ENCODE measurements at regions not wholly inside any gene's neighbourhood (a gene's known extent, or its start where the extent isn't known, plus 50 kb on each side); places are given as distances from the start of the nearest gene placed in this dataset.

DNA sequence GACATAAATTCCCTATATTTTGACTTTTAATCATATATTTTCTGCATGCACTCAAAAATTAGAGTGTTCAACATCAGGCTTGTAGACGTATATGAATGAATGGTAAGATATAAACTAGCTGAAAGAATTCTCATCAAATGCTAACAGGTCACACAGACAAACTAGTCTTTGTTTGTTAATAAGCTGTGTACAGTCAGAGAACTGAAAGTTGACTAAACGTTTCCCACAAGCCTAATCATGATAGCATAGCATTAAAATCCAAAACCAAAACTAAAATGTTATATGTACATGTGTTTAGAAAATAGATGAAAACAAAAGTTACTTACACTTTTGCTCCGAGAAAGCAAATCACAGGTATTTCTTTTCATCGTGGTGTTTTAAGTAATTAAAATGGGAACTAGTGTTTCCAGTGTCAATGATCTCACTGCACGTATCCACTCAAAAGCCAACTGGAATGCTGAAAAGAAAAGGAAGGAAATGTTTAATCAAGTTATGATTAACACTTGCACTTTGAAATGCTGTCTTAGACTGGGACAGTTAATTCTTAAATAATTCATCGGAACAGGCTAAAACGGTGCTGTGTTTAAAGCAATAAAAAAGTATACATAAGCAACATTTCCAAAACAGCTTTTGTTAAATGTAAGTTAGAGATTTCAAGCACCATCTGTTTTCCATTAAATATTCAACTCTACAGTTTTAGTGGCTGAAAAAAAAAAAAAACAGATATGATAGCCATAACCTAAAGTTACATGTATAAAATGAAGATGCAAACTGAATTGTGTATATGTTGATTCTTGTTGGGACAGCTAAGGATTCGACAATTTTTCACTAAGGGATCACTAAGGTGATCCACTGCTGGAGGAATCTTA, 291.9 kb upstream of the PDE4D start:
- DNase-seq (ENCODE audit: low read depth in 2 of 2), result no peak

GRCh38 chr5:60184606-60185005, 291.1 kb upstream of the PDE4D start:
- DNase-seq (ENCODE audit: low read depth in 2 of 2), result no peak

DNA sequence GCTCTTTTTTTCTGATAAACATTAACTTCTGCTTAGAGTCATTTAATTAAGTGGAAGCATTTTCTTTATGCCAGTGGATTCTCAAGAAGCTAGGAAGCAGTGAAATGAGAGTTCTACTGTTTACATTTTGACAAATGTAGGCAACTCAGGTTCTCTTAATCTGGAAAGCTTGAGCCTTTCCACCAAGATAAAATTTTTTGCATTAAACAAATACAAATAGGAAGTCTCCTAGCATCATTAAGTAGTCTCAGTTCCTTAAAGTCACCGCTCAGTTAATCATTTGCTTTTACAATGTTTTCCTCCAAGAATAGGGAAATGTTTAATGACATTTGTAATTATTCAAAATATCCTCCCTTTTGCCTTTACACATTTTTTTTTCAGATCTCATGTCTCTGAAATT, 290.4 kb upstream of the PDE4D start:
- no peak for DNase-seq (ENCODE audit: low read depth in 2 of 2)

GRCh38 chr5:60178101-60178500, 284.6 kb upstream of the PDE4D start:
- no peak for DNase-seq (ENCODE audit: low read depth in 2 of 2)

DNA sequence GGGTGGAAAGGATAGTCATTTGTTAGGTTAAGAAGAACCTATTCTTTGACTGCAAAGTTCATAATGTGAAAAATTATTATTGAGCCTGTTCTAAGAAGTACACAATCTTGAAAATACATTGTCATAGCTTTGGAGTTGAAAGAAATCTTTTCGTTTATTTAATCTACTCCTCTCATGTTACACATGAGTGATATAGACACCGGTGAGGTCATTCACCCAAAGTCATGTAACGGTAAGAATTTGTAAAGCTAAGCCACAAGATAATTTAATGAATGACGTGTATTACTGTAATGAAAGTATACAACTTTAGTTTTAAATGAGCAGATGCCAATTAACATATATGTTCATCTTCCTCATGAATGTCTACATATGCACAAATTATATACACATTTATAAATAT, 284.1 kb upstream of the PDE4D start:
- DNase-seq (ENCODE audit: low read depth in 2 of 2), result no peak

DNA sequence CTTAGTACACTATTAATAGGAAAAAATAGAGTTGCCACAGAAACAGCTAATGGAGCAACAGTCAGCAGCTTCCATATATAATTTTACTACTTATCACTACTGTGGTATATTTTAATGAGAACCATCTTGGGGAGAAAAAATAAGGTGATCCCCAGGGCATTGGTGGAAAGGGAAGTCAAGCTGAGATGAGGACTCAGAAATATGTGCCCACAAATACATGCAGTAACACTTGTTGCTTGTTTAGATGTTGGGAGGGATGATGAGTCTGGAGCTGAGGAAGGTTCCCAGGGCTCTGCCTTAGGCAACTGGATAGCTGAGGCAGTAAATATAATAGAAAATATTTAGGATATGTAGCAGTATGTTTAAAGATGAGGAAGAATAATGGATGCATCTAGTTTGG, 280.1 kb upstream of the PDE4D start:
- DNase-seq (ENCODE audit: low read depth in 2 of 2), result no peak

DNA sequence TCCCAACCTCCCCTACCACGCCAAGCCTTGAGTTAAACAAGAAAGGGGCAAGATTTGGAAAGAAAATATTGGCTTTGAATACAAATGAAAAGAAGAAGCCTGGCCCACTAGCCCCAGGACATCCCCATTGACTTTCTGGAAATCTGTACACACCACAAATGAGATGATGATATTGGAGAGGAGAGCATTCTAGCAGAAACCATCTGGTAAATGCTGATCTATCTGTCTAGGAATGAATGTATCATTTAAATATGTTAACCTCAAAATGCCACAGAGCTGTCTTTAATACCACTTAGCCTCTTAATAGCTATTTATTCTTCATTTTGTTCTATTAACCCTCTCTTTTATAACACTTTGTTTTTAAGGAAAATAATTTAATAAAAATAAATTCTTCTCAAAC, 270.2 kb upstream of the PDE4D start:
- peak in 1 of 2 experiments; percentile 23 for DNase-seq (ENCODE audit: low read depth in 2 of 2)

DNA sequence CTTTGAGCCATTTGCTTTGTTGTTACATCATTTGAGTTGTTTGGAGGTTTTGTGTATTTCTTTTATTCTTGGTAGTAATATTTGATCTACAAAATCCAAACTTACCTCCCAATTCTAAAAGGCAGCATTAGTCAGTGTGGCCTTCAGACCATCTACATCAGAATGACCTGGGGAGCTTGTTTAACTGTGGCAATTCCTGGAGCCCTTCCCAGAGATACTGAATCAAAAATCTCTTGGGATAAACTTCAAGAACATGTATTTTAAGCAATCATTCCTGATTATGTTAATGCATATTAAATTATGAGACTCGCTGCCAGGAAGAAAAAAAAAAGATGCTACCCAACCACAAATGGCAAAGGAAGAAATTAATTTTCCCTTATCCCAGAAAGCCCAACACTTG, 268.9 kb upstream of the PDE4D start:
- no peak for DNase-seq (ENCODE audit: low read depth in 2 of 2)

DNA sequence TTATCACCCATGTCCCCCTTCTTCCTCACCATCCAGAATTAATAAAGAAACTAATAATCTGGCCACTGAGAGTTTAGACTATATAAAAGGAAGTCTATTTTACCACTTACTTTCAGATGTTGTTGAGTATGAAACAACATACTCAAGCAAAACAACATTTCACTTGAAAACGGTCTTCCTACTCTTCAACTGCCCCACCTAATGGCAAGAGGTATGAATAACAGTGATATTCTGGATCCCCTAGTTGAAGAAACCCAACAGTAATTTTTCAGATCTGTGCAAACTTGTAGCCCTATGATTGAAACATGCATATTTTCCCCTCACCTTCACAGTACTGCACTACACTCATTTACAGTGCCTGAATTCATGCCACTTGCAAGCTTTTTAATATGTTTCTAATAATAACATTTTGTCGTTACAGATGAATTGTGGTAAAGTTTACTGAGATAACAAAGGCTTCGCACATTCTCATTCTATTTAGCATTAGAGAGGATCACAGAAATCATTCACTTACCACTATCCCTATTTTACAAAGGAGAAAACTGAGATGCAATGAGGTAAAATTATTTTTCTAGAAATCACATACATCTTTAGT, 267.9 kb upstream of the PDE4D start:
- no peak for DNase-seq (ENCODE audit: low read depth in 2 of 2)

DNA sequence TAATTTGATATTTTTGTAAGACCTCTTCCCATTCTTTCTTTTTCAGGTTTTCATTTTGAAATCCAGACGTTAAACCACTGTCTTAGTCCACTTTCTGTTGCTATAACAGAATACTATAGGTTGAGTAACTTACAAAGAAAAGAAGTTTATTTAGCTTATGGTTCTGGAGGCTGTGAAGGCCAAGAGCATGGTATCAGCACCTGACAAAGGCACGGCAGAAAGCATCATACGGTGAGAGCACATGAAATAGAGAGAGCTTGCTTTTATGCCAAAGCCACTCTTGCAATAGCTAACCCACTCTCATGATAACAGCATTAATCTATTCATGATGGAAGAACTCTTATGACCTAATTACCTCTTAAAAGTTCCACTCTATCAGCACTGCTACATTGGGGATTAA, 255.6 kb upstream of the PDE4D start:
- DNase-seq (ENCODE audit: low read depth in 2 of 2), result no peak

DNA sequence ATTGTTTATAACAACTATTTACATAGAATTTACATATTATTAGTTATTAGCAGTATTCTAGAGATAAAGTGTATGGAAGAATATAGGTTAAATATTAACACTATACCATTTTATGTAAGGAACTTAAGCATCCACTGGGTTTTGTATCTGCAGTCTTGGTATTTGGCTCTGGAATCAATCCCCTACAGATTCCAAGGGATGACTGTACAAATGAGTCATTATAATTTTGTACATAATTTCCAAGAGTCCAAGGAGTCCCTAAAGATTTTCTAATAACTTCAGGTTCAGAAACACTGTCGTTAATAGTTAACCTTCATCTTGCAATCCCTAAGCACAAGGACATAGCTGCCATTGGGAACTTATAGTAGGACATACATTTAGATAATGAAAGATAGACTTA, 254.8 kb upstream of the PDE4D start:
- peak; percentile 25 to 31 for DNase-seq (ENCODE audit: low read depth in 2 of 2)

DNA sequence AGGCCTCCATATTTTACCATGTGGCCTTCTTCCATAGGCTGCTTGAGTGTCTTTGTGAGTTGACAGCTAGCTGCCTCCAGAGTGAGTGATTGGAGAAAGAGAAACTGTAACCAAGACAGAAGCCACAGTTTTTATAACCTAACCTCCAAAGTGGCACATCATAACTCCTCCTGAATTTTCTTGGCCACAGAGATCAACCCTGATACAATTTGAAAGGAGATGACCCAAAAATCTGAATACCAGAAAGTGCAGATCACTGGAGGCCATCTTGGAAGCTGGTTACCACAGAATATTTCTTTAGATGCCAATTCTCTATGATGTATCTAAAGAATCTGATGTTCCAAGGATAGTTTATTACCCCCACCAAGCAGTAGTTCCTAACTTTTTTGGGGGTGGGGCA, 254.3 kb upstream of the PDE4D start:
- no peak for DNase-seq (ENCODE audit: low read depth in 2 of 2)

DNA sequence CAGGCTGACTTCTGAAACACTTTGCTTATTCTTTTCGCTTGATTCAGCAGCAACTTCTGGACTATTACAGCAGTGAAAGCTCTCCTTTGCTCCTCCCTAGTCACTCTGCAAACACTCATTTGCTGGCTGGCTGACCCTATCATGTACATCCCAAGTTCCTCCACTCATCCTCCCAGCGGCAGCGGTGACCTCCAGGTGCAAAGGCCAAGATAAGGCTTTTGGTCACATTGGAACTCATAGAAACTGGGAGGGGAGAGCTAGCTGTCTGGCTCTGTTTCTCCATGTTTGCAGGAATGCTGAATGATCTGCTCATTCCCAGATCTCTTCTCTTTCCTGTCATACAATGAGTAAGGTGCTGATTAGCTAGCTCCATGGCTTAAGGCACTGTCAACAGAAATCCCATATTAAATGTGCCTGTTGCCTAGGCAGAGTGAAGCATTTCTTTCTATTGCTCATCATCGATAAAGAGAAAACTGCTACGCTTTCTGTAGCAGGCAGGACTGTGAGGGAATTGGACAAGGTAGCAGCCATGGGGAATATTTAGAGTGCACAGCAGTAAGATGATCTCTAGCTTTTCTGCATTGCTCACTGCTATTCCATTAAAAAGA, 250.5 kb upstream of the PDE4D start:
- no peak for DNase-seq (ENCODE audit: low read depth in 2 of 2)

DNA sequence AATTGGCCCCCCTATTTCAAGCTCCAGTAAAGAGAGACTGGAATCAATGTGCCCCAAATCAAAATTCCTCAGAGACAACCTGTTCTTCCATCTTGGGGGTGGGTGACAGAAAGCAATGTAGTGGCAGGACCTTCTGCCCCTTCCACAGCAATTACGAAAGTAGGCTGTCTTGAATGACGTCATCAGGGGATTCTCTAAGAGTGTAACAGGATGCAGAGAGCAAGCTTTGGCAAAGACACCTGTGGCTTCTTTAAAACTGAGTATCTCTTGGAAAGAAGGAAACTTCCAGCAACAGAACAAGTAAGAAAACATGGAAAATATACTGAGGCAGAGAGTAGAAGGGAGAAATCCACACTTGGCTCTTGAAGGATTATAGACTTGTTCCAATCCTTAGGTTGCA, 247.6 kb upstream of the PDE4D start:
- no peak for DNase-seq (ENCODE audit: low read depth in 2 of 2)

DNA sequence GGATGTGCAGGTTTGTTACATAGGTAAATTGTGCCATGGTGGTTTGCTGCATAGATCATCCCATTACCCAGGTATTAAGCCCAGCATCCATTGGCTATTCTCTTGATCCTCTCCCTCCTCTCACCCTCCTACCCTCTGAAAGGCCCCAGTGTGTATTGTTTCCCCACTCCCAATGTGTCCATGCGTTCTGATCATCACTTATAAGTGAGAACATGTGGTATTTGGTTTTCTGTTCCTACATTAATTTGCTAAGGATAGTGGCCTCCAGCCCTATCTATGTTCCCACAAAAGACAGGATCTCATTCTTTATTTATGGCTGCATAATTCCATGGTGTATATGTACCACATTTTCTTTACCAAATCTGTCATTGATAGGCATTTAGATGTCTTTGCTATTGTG, 243.3 kb upstream of the PDE4D start:
- no peak for DNase-seq (ENCODE audit: low read depth in 2 of 2)

DNA sequence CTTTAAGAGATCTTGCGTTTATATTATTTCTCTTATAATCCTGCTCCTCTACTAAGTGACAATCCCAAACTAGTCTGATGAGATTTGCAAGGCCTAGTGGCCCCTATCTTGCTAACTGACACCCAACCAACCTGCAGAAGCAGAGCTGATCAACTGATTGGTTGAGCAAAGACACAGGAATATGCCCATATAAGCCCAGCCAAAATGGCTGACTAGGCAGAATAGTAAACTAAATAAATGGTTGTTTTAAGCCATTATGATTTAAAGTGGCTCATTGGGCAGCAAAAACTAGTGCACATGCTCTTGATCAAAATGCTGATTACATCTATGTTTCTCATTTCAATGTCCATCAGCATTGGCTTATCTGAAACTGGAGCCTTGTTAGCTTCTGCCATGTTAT, 238.0 kb upstream of the PDE4D start:
- DNase-seq (ENCODE audit: low read depth in 2 of 2), result no peak

- no peak for DNase-seq (ENCODE audit: low read depth in 2 of 2)
Observed at GRCh38 chr5:60125636-60126035, 232.1 kb upstream of the PDE4D start.

DNA sequence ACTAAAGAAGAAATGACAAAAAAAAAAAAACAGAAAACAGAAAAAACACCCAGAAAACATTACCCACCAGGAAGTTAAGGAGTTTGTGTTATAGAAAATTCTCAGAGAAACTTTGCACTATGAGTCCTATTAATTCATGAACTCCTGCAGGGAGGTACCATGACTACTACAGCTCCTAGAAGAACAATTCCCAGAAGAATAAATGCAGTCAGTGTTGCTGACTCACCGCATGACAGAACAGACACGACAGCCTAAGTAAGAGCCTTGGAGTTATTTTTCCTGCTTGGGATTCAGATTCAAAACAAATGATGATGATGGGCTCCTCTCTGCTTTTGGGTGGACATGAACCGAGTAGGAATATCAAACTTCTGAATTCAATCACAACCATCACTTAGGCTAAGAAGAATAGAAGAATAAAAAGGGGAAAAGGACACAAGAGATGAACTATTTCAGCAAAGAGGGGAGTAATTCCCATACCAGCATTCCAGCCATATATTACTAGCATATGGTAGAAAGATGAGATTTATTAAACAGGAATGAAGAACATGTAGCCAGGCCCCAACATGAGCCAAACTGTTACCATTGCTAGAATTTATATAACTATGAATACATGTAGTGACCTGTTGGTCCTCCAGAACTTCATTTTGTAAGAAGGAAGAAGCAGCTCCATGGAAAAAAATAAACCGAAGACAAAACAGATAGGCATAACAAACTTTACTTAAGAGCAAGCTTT, 209.6 kb upstream of the PDE4D start:
- DNase-seq (ENCODE audit: low read depth in 2 of 2), result peak; percentile 60 to 67

- no peak for DNase-seq (ENCODE audit: low read depth in 2 of 2)
Observed at GRCh38 chr5:60101573-60101972, 208.0 kb upstream of the PDE4D start.

DNA sequence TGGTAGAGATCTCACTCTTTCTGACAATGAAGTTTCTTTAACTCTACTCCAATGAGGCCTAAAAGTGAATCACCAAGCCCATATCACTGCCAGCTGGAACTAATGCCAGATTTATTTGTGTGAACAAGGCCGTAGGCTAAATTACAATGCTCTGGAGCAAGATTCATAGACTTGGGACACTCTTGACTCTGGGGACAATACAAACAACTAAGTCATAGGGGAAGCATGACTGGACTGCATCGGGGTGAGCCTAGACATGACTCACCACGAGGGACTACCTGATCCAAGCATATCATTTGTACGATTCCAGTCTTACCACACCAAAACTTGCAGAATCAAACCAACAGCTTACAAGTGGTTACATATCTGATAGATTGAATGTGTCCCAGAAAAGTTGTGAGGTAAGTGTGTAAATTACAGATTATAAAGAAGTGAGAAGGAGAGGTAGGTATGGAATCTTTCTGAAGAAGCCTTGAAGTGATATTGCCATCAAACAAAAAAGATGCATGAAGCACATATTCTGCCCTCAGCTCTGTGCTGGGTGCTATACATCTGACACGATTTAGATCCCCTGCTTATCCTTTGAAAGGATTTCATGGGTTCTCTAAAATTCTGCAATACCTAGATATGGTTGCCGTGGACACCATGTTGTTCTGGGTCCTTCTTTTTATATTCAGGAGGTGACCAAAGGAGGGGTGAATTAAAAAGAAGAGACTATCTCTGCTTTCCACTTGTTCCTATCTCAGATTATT, 199.3 kb upstream of the PDE4D start:
- DNase-seq (ENCODE audit: low read depth in 2 of 2), result peak in 1 of 2 experiments; percentile 6

DNA sequence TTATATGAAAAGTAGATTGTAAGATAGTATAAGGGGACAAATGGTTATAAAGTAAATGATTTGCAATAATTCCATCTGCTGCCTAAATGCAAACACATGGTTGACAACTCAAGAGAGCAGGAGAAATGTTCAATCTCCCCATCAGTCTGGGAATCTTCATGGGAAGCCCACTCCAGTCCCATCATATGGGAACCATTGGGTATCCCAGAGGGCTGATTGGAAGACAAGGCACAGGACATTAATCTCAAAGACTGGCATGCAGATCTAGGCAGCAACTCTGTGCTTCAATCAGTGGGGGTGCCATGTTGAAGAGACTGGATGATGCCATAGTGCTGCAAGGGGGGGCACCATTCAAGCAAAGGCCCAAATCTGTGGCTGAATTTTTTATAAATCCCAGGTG, 193.1 kb upstream of the PDE4D start:
- no peak for DNase-seq (ENCODE audit: low read depth in 2 of 2)

- DNase-seq (ENCODE audit: low read depth in 2 of 2), result no peak
Observed at GRCh38 chr5:60084226-60084625, 190.7 kb upstream of the PDE4D start.

Data from fibroblast of skin of left biceps (primary cell).